K562 (cell line): ENCODE measurements at regions not wholly inside any gene's neighbourhood (a gene's known extent, or its start where the extent isn't known, plus 50 kb on each side); places are given as distances from the start of the nearest gene placed in this dataset.

Experiments used
- ATAC-seq: fragments of 200-7000 bp; cut with Tn5 transposase; 3 replicates; pipeline ENCODE4 v1.9.1; 2020; ENCODE audit warnings: moderate library complexity
- BruUV-seq: library from RNA; stranded (reverse); fragments of 400-500 nt; replicated peaks from 2 replicates; lab custom pipeline; 2021; lab: Mats Ljungman, UMichigan
- CTCF ChIA-PET: fragments of 300-600 bp; formaldehyde crosslinking; extraction: SDS; loops from one replicate; lab custom pipeline; 2021; ENCODE audit warnings: low intra/inter-chr PET ratio; lab: Yijun Ruan, JAX
- POLR2A ChIA-PET: fragments of 300-600, 350-650 bp; sonication (Branson Sonifier 250); formaldehyde crosslinking; extraction: SDS; loops from one replicate; lab custom pipeline; 2021; ENCODE audit warnings: antibody characterized with exemption, inconsistent platforms; lab: Yijun Ruan, JAX
- DNase-seq, 4 experiments: peaks; one replicate each; pipeline versions ENCODE4 v3.0.0 to v3.0.0-alpha.2; 2011 to 2018; ENCODE audit warnings: low spot score in 3 of 4, mixed read lengths in 3 of 4; ENCODE audit errors: extremely low read depth in 1 of 4
- FAIRE-seq: peaks from 2 replicates; lab custom pipeline; 2011; peaks lifted over from hg19 to GRCh38; lab: Jason Lieb, UNC
- H2AFZ ChIP-seq: 2 replicates; pipeline ENCODE4 v1.6.0; 2011; ENCODE audit warnings: low read depth, low read length, control low read depth, inconsistent platforms
- H3K27ac ChIP-seq: fragments of 200-600 bp; 3 replicates; pipeline ENCODE4 v1.8.0; 2011; ENCODE audit warnings: low read depth, mild to moderate bottlenecking, control low read depth, inconsistent platforms, low read length, moderate library complexity, mixed read lengths; ENCODE audit errors: extremely low read depth
- H3K27me3 ChIP-seq, 2 experiments: fragments of 300-600 bp in 1 of 2; 2 replicates in 1 of 2; 3 replicates in 1 of 2; pipeline versions ENCODE4 v1.6.0 to v1.8.0; 2011; ENCODE audit warnings: inconsistent platforms in 2 of 2, low read length in 2 of 2, mild to moderate bottlenecking in 1 of 2, mixed read lengths in 1 of 2, moderate library complexity in 1 of 2; ENCODE audit not compliant: control insufficient read depth in 2 of 2, insufficient read depth in 2 of 2
- H3K36me3 ChIP-seq: fragments of 300-600 bp; 3 replicates; pipeline ENCODE4 v1.8.0; 2011; ENCODE audit warnings: mild to moderate bottlenecking, low read length, inconsistent platforms; ENCODE audit not compliant: control insufficient read depth, insufficient read depth
- H3K4me1 ChIP-seq, 2 experiments: fragments of 200-600 bp in 1 of 2; replicated peaks in 1 of 2; 2 replicates in 1 of 2; 3 replicates in 1 of 2; pipeline versions ENCODE4 v1.5.1 to v1.8.0; 2011; ENCODE audit warnings: inconsistent platforms in 2 of 2, low read length in 2 of 2, mild to moderate bottlenecking in 1 of 2, mixed read lengths in 1 of 2, moderate library complexity in 1 of 2; ENCODE audit not compliant: control insufficient read depth in 2 of 2, insufficient read depth in 2 of 2
- H3K4me2 ChIP-seq: 2 replicates; pipeline ENCODE4 v1.6.1; 2011; ENCODE audit warnings: low read length, control low read depth, inconsistent platforms, mixed read lengths; ENCODE audit not compliant: insufficient read depth
- H3K4me3 ChIP-seq: fragments of 200-600 bp; sonication (generic), shearing (Covaris generic); 2 replicates; pipeline ENCODE4 v1.5.1; 2016; ENCODE audit warnings: control low read depth, inconsistent platforms
- H3K79me2 ChIP-seq: fragments of 200-600 bp; 3 replicates; pipeline ENCODE4 v1.8.0; 2011; ENCODE audit warnings: low read length, inconsistent platforms; ENCODE audit not compliant: control insufficient read depth, insufficient read depth
- H3K9ac ChIP-seq, 2 experiments: 2 replicates each; pipeline versions ENCODE4 v1.6.0 to v1.6.1; 2011; ENCODE audit warnings: low read depth in 2 of 2, low read length in 2 of 2, control low read depth in 1 of 2, inconsistent platforms in 1 of 2, mild to moderate bottlenecking in 1 of 2, mixed read lengths in 1 of 2; ENCODE audit not compliant: insufficient read depth in 1 of 2
- H3K9me1 ChIP-seq: one replicate; pipeline ENCODE4 v1.6.0; 2011; ENCODE audit warnings: inconsistent platforms, mild to moderate bottlenecking, low read length, moderate library complexity; ENCODE audit not compliant: control insufficient read depth, insufficient read depth
- H3K9me3 ChIP-seq: replicated peaks from 2 replicates; pipeline ENCODE4 v1.5.1; 2011; ENCODE audit warnings: low read depth, low read length, inconsistent platforms; ENCODE audit not compliant: control insufficient read depth, insufficient read depth
- H4K20me1 ChIP-seq: replicated peaks from 2 replicates; pipeline ENCODE4 v1.6.1; 2011; ENCODE audit warnings: low read length, inconsistent platforms, mixed read lengths; ENCODE audit not compliant: control insufficient read depth, insufficient read depth
- ARNT ChIP-seq, 2 experiments: fragments of 450-650 bp; IDR thresholded peaks; 2 replicates each; pipeline ENCODE4 v1.6.1; 2016; ENCODE audit warnings: mild to moderate bottlenecking in 1 of 2
- DEAF1 ChIP-seq: fragments of 450-650 bp; formaldehyde crosslinking; IDR thresholded peaks from 2 replicates; pipeline ENCODE4 v1.4.0; 2020; ENCODE audit warnings: mild to moderate bottlenecking, moderate library complexity
- GTF2F1 ChIP-seq: IDR thresholded peaks from 2 replicates; pipeline ENCODE4 v1.6.1; 2011; ENCODE audit warnings: low read depth, low read length, improper control_type of control experiment
- ID3 ChIP-seq, 2 experiments: fragments of 250-450 bp in 1 of 2; fragments of 450-650 bp in 1 of 2; sonication (Bioruptor Pico) in 1 of 2; IDR thresholded peaks; 2 replicates each; pipeline versions ENCODE4 v1.6.1 to v1.8.0; 2016 to 2021; ENCODE audit warnings: mild to moderate bottlenecking in 2 of 2, moderate library complexity in 2 of 2, missing compliant biosample characterization in 1 of 2, missing genetic modification characterization in 1 of 2
- KLF10 ChIP-seq: fragments of 250-450 bp; sonication (Bioruptor Pico); IDR thresholded peaks from 2 replicates; pipeline ENCODE4 v1.6.1; 2021; ENCODE audit warnings: matching md5 sums
- ZNF24 ChIP-seq: fragments of 450-650 bp; IDR thresholded peaks from 2 replicates; pipeline ENCODE4 v1.6.1; 2016
- WGBS: fragments of 100-300 bp; shearing (Covaris generic); methylation state at CpG from one replicate; pipeline ENCODE4 v1.1.6; 2016; ENCODE audit warnings: low coverage, mixed read lengths; ENCODE audit not compliant: insufficient coverage; ENCODE audit errors: missing lambda C conversion rate; 5-methylcytosine and 5-hydroxymethylcytosine counted together
- in situ Hi-C: fragments of 300-500 bp; cut with MboI; formaldehyde crosslinking; loops from 4 replicates; pipeline ENCODE4 v1.15.0; 2018; ENCODE audit warnings: inconsistent platforms, mixed read lengths
- intact Hi-C: fragments of 100-400 bp; cut with micrococcal nuclease; formaldehyde crosslinking; loops from 2 replicates; pipeline ENCODE4 v1.14.2; 2022

GRCh38 chr16:74083541-74083940, 213.1 kb upstream of the PSMD7 start:
- ChIA-PET POLR2A (no interaction called here), CTCF (no interaction called here)
- Histone ChIP-seq H3K9me1 (no peaks in the 10 kb centered on the region), H4K20me1 (no peaks in the 10 kb centered on the region), H3K36me3 (no peaks in the 10 kb centered on the region), H3K79me2 (no peaks in the 10 kb centered on the region), H3K27me3 (no peaks in the 10 kb centered on the region), H3K9ac (no peak overlapping the region), H3K4me3 (no peak overlapping the region), H3K4me2 (no peak overlapping the region), H3K27ac (no peak overlapping the region), H3K9me3 (no peaks in the 10 kb centered on the region), H2AFZ (no peak overlapping the region), H3K4me1 (no peaks in the 10 kb centered on the region)
- 2% methylated on average over 3 of the region's 3 CpGs for WGBS
- FAIRE-seq (no peak), ATAC-seq (no peak), DNase-seq (no peak)
- in situ Hi-C loops, result no loop called here
- intact Hi-C loops, result no loop called here
- TF ChIP-seq DEAF1 (CRISPR knock-in tag) (no peak), ID3 (CRISPR knock-in tag; IDR thresholded peaks at IDR 0.05) (no peak), ID3 (tag; IDR thresholded peaks at IDR 0.05) (no peak), KLF10 (CRISPR knock-in tag) (no peak), ARNT (IDR thresholded peaks at IDR 0.05) (no peak), GTF2F1 (no peak), ZNF24 (no peak)
- BruUV-seq, result no TSS peak
